ENCODE measurements at regions not wholly inside any gene's neighbourhood (a gene's known extent, or its start where the extent isn't known, plus 50 kb on each side); places are given as distances from the start of the nearest gene placed in this dataset.
A peak's percentile ranks its signal among the peaks of the same experiment; 100 is the strongest.
"Not testable (repeated sequence)": the region's sequence is repeated elsewhere in the genome, so short reads cannot be mapped to it uniquely, and the experiment has no call there.

GRCh38 chr7:68892236-68892635 is 706.0 kb upstream of the AUTS2 start:
- no peak overlapping the region for H3K4me3 ChIP-seq (ENCODE audit: low read depth, low read length)
- TF ChIP-seq CTCF (IDR thresholded peaks at IDR 0.05; ENCODE audit: low read depth, low read length): no peak
- peak; percentile 22 for DNase-seq

GRCh38 chr7:68893411-68893810 is 704.9 kb upstream of the AUTS2 start:
- H3K36me3 ChIP-seq: no peaks in the 10 kb centered on the region
- DNase-seq: no peak
- H3K9me3 ChIP-seq: no peaks in the 10 kb centered on the region
- no peaks in the 10 kb centered on the region for H3K27me3 ChIP-seq
- peaks cover 4% of the 10 kb centered on the region; the same call in 1 of the 2 replicates for H3K4me1 ChIP-seq
- TF ChIP-seq CTCF (IDR thresholded peaks at IDR 0.05; ENCODE audit: low read depth, low read length): no peak
- no peak overlapping the region for H3K4me3 ChIP-seq (ENCODE audit: low read depth, low read length)

More at GRCh38 chr7:68892236-68892635, 706.0 kb upstream of the AUTS2 start:
- Histone ChIP-seq H3K36me3 (no peaks in the 10 kb centered on the region), H3K27me3 (no peaks in the 10 kb centered on the region), H3K4me1 (peaks cover 7% of the 10 kb centered on the region; the same call in 1 of the 2 replicates), H3K9me3 (no peaks in the 10 kb centered on the region)

- not testable (repeated sequence) for H3K9me3 ChIP-seq; DNase-seq; H3K27me3 ChIP-seq; H3K4me3 ChIP-seq (ENCODE audit: low read depth, low read length); H3K4me1 ChIP-seq; H3K36me3 ChIP-seq
These were observed 699.1 kb upstream of the AUTS2 start for GRCh38 chr7:68899156-68899555.

- H3K27me3 ChIP-seq: no peaks in the 10 kb centered on the region
- DNase-seq: no peak
- no peak overlapping the region for H3K4me3 ChIP-seq (ENCODE audit: low read depth, low read length)
- no peaks in the 10 kb centered on the region for H3K36me3 ChIP-seq
- no peak for TF ChIP-seq CTCF (IDR thresholded peaks at IDR 0.05; ENCODE audit: low read depth, low read length)
- H3K4me1 ChIP-seq: no peaks in the 10 kb centered on the region
- H3K9me3 ChIP-seq: no peaks in the 10 kb centered on the region
These were observed 698.2 kb upstream of the AUTS2 start for GRCh38 chr7:68900096-68900495.

GRCh38 chr7:68904630-68905029 is 693.6 kb upstream of the AUTS2 start:
- no peak for TF ChIP-seq CTCF (IDR thresholded peaks at IDR 0.05; ENCODE audit: low read depth, low read length)
- Histone ChIP-seq H3K4me3 (ENCODE audit: low read depth, low read length) (no peak overlapping the region), H3K27me3 (no peaks in the 10 kb centered on the region), H3K36me3 (no peaks in the 10 kb centered on the region), H3K4me1 (no peaks in the 10 kb centered on the region), H3K9me3 (no peaks in the 10 kb centered on the region)
- DNase-seq: no peak

- Histone ChIP-seq H3K27me3 (no peaks in the 10 kb centered on the region), H3K36me3 (no peaks in the 10 kb centered on the region), H3K4me1 (no peaks in the 10 kb centered on the region), H3K9me3 (peaks cover 2% of the 10 kb centered on the region; the same call in 1 of the 2 replicates), H3K4me3 (ENCODE audit: low read depth, low read length) (no peak overlapping the region)
- DNase-seq: no peak
- no peak for TF ChIP-seq CTCF (IDR thresholded peaks at IDR 0.05; ENCODE audit: low read depth, low read length)
These were observed 686.5 kb upstream of the AUTS2 start for GRCh38 chr7:68911754-68912153.

GRCh38 chr7:68914006-68914405 is 684.3 kb upstream of the AUTS2 start:
- no peak for TF ChIP-seq CTCF (IDR thresholded peaks at IDR 0.05; ENCODE audit: low read depth, low read length)
- Histone ChIP-seq H3K4me3 (ENCODE audit: low read depth, low read length) (no peak overlapping the region), H3K36me3 (no peaks in the 10 kb centered on the region), H3K9me3 (peaks cover 2% of the 10 kb centered on the region), H3K27me3 (no peaks in the 10 kb centered on the region), H3K4me1 (no peaks in the 10 kb centered on the region)
- DNase-seq: no peak
